HG02642 (cell line): ENCODE measurements at regions not wholly inside any gene's neighbourhood (a gene's known extent, or its start where the extent isn't known, plus 50 kb on each side); places are given as distances from the start of the nearest gene placed in this dataset.
"Not testable (repeated sequence)": the region's sequence is repeated elsewhere in the genome, so short reads cannot be mapped to it uniquely, and the experiment has no call there.

ENCODE experiments used
- ATAC-seq: cut with Tn5 transposase; IDR thresholded peaks from one replicate; pipeline ENCODE4 v1.9.1; 2021; ENCODE audit warnings: mild to moderate bottlenecking; ENCODE audit not compliant: unreplicated experiment, poor library complexity

DNA sequence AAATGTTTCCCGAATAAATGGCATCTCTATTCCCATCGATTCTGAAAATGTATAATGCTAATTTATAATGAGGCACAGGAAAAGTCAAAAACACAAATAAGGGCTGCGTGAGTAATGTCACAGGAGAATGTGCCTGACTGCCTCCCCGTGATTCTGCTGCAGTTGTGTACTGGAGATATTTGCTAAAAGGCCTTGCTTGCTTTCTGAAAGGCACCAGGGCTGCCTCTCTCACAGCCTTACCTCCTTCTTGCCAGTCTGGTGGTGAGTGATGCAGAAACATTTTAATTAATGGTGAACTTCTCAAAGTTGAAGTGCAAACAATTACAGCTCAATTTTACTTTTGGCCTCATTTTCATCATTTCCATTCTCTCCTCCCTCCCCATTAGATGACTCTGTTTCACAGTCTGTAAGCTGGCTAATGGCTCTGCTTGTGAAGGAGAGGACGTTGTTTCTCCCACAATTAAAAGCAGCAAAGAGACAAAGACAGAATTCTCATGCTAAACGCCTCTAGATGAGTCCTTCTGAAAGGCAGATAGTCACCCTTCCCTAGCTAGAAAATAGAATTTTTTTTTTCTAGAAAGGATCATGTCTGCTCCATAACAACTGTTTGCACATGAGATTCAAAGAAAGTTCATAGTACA, 377.6 kb downstream of the MDFIC start:
- ATAC-seq = no peak

DNA sequence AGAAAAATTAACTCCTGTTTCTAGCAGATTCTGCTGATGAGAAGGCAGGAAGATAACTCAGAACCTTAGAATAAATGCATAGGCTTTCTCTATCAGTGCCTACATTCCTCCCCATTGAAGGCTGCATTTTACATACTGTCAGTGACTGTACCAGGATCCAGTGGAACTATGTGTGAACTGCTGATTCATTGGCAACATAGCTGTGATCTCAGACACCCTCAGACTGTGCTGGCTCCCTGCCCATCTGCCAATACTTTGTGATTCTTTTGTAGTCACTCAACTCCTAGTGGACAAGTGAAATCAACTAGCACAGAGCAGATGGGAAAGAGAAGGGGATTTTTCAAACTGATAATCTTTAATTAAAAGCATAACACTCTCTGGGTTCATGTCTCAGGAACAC, 375.8 kb downstream of the MDFIC start:
- ATAC-seq = no peak

DNA sequence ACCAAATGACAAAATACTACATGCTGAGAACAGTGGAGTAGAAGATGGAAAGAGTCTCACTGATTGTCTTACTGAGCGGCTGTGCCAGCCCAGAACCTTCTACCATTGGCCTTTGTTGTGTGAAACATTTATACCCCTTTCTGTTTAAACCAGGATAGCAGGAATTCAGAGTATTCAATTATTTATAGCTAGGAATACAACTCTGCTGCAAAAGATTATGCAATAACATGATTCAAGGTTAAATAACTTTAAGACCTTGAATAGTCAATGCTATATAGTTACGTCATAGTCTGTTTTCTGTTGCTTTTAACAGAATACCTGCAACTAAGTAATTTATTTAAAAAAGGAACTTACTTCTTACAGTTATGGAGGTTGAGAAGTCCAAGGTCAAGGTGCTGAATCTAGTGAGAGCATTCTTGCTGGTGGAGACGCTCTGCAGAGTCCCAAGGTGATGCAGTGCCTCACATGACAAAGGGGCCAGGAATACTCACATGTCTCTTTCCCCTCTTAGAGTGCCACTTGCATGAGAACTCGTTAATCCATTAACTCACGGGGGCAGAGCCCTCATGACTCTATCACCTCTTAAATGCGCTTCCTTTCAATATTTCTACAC, 371.8 kb downstream of the MDFIC start:
- ATAC-seq = no peak

- ATAC-seq = no peak
Measured at GRCh38 chr7:115292381-115292780, 370.5 kb downstream of the MDFIC start.

GRCh38 chr7:115289971-115290370, 368.1 kb downstream of the MDFIC start:
- no peak for ATAC-seq

GRCh38 chr7:115276791-115277190, 354.9 kb downstream of the MDFIC start:
- ATAC-seq = no peak

DNA sequence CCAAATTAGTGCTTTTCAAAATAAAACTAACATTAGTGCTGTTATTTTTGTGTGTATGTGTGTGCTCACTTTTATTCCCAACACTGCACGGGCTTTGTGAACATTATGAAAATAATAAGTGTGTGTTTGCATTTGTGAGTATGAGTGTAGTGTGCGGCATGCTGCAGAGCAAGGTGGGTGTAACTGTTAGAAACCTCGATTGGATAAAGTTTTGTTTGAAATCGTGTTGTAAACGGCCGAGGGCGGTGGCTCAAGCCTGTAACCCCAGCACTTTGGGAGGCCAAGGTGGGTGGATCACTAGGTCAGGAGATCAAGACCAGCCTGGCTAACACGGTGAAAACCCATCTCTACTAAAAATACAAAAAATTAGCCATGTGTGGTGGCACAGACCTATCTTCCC, 352.0 kb downstream of the MDFIC start:
- ATAC-seq = not testable (repeated sequence)

GRCh38 chr7:115273139-115273772, 351.4 kb downstream of the MDFIC start:
- no peak for ATAC-seq

- ATAC-seq = no peak
Measured at GRCh38 chr7:115271332-115272235, 349.7 kb downstream of the MDFIC start.

DNA sequence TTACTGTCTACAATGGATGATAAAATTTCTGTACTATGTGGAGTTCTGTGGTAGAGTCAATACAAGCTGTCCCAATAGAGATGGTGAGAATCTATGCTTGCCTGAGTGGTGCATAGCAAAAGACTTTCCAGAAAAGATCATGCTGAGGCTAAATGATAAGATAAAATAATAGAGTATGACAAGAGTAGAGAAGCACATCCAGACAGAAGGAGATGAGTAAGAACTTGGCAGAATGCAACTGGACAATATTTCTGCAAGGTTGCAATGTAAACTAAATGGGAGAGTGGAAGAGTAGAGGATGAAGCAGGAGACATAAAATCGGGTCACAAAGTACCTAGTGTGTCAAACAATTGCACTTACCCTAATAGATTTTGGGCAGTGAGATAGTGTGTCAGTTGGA, 347.6 kb downstream of the MDFIC start:
- no peak for ATAC-seq

GRCh38 chr7:115267503-115267902, 345.6 kb downstream of the MDFIC start:
- ATAC-seq = no peak

- no peak for ATAC-seq
Measured at GRCh38 chr7:115260381-115260780, 338.5 kb downstream of the MDFIC start.

DNA sequence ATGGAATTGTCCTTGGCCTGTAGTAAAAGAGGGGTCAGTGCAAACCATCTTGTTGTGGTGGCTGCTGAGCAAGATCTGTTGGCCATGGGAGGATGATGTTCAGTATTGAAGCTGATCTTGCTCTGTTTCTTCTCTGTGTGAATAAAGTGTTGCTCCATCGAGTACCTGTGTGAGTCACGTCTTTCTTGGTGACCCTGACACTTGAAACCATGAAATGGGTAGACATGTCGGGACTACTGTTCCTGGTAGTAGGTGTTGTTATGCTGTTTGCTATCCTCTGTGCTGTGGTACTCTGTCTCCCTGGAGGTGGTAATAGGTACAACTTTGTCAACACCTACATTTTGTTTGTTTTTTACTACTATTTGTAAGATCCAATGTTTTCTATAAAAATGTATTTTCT, 330.6 kb downstream of the MDFIC start:
- ATAC-seq = no peak

DNA sequence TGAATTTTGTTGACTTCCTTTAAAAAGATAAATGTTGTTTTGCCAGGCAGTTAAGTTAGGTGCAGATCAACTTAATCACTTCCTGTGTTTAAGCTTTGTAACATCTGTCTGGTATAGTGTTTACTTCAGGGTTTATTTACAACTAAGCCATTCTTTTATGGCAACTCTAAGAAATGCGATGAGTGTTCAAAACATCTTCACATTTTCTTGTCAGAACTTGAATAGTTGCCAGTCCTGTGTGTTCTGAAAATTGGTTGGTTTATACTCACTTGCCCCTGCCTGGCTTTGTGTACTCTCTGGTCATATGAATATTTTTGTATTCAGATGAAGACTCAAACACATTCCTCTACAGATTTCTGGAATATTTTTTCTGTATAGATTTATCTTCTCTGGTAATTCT, 327.2 kb downstream of the MDFIC start:
- ATAC-seq = no peak

- no peak for ATAC-seq
Measured at GRCh38 chr7:115241151-115241550, 319.3 kb downstream of the MDFIC start.

DNA sequence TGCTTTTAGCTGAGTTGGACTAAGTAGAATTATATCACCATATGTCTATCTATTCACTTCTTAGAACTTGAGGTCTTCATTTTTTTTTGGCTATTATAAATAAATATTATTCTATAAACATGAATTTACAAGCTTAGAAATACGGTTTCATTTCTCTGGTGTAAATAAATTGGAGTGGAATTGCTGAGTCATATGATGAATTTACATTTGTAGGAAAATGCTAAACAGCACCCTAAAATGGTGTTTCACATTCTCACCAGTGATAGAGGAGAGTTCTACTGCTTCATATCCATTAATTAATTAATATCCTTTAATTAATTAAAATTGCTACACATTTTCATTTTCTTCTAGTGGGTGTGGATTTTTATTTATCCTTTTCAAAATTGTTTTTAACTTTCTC, 318.3 kb downstream of the MDFIC start:
- no peak for ATAC-seq

DNA sequence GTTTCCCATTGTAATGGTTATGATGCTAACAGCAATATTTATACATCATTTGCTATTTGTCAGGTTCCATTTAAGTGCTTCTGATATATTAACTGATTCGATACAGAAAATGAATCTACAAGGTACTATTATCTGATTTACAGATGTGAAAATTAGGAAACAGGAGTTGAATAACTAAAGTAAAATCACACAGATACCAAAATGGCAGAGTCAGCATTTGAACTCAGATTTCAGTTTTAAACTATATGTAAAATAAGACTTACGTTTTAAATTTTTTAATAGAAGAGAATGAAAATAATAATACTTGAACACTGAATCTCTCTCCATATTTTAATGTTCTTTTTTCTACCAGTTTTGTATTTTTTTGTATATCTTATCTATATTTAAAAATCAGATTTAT, 313.2 kb downstream of the MDFIC start:
- ATAC-seq = no peak

DNA sequence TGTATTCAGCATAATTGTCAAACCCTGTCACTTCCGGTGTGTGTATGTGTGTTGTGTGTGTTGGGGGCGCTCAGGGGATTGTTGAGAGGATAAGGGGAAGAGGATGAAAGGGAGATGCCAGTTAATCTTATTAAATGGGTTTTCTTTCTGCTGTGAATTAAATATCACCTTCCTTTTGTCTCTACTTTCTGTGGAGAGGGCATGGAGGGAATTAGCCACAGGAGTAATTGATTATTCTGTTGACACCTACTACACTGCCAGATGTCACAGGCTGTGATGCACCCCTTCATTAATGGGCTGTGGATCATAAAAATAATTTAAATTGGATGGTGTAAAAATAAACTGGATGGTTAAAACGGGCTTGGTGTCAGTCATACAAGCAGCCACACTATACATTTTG, 311.9 kb downstream of the MDFIC start:
- ATAC-seq = no peak

DNA sequence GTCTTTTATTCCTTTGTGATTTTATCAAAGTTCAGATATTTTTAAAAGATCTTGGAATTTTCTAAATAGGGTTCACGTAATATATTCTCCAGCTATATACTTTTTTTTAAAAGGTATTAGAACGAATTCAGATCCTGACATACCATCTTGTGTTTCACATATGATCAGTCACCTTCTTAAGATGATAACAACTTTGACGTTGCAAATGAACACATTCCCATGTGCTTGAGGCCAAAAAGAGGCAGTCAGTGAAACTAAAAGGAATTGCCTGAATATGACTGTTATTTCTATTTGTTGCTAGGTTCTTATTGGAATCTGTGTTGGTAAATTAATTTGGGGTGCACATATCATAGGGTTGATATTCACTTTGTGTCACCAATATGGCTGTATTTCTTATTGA, 310.1 kb downstream of the MDFIC start:
- ATAC-seq = no peak

DNA sequence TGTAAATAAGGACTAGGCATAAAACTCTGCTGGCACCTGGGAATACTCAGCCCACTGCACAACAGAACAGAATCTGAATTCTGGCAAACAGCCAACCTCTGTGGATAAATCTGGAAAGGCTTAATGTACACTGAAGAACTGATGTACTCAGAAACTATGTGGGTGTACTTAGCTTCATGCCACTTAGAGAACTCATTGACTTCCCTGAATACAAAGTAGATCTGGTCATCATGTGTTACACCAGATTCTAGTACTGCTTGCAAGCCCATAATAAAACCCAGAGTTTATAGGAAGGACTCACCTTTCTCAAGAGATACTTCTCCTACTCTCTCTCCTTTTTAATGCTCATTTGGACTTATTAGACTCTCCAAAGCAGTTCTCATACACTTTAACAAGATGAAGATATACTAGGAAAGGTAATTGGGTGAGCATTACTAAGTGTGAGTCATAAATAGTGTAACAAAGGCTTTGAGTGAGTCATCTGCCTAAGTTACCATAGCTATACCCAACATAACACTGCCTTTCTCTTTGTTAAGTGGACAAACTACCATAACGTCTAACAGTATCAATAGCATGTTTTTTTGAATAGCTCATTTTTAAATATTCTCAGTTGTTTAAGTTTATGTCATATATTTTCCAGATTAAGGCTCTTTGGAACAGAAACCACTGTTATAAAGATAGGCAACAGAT, 309.1 kb downstream of the MDFIC start:
- ATAC-seq = peak; percentile 73
